OCI-M2 (cell line): ENCODE measurements at regions not wholly inside any gene's neighbourhood (a gene's known extent, or its start where the extent isn't known, plus 50 kb on each side); places are given as distances from the start of the nearest gene placed in this dataset.
"Not testable (repeated sequence)": the region's sequence is repeated elsewhere in the genome, so short reads cannot be mapped to it uniquely, and the experiment has no call there.

Experiments used
- DNase-seq: peaks from one replicate; lab custom pipeline; 2025; ENCODE audit not compliant: unreplicated experiment; lab: John Stamatoyannopoulos, UW

GRCh38 chr20:22732751-22733150 is 148.4 kb upstream of the FOXA2 start:
- no peak for DNase-seq

- DNase-seq = not testable (repeated sequence)
Observed at GRCh38 chr20:22734946-22735647, 150.7 kb upstream of the FOXA2 start.

- no peak for DNase-seq
Observed at GRCh38 chr20:22740829-22741228, 156.5 kb upstream of the FOXA2 start.

- no peak for DNase-seq
Observed at GRCh38 chr20:22744341-22745193, 160.2 kb upstream of the FOXA2 start.

- DNase-seq = no peak
Observed at GRCh38 chr20:22745194-22745500, 160.8 kb upstream of the FOXA2 start.

- no peak for DNase-seq
Observed at GRCh38 chr20:22746957-22747356, 162.6 kb upstream of the FOXA2 start.

GRCh38 chr20:22752324-22752723 is 168.0 kb upstream of the FOXA2 start:
- DNase-seq = no peak

GRCh38 chr20:22757424-22758183 is 173.2 kb upstream of the FOXA2 start:
- no peak for DNase-seq

GRCh38 chr20:22758815-22759214 is 174.4 kb upstream of the FOXA2 start:
- no peak for DNase-seq

- no peak for DNase-seq
Observed at GRCh38 chr20:22762576-22763256, 178.3 kb upstream of the FOXA2 start.

GRCh38 chr20:22763257-22763906 is 179.0 kb upstream of the FOXA2 start:
- DNase-seq = no peak

- DNase-seq = no peak
Observed at GRCh38 chr20:22768266-22769178, 184.2 kb upstream of the FOXA2 start.

- DNase-seq = no peak
Observed at GRCh38 chr20:22770241-22770800, 185.9 kb upstream of the FOXA2 start.

GRCh38 chr20:22771706-22772105 is 187.3 kb upstream of the FOXA2 start:
- no peak for DNase-seq

GRCh38 chr20:22773344-22773743 is 189.0 kb upstream of the FOXA2 start:
- no peak for DNase-seq

GRCh38 chr20:22775256-22775655 is 190.9 kb upstream of the FOXA2 start:
- DNase-seq = no peak

GRCh38 chr20:22775671-22776139 is 191.3 kb upstream of the FOXA2 start:
- DNase-seq = no peak

- DNase-seq = no peak
Observed at GRCh38 chr20:22776369-22776768, 192.0 kb upstream of the FOXA2 start.

- no peak for DNase-seq
Observed at GRCh38 chr20:22779878-22780277, 195.5 kb upstream of the FOXA2 start.
